ENCODE measurements at regions not wholly inside any gene's neighbourhood (a gene's known extent, or its start where the extent isn't known, plus 50 kb on each side); places are given as distances from the start of the nearest gene placed in this dataset.

DNA sequence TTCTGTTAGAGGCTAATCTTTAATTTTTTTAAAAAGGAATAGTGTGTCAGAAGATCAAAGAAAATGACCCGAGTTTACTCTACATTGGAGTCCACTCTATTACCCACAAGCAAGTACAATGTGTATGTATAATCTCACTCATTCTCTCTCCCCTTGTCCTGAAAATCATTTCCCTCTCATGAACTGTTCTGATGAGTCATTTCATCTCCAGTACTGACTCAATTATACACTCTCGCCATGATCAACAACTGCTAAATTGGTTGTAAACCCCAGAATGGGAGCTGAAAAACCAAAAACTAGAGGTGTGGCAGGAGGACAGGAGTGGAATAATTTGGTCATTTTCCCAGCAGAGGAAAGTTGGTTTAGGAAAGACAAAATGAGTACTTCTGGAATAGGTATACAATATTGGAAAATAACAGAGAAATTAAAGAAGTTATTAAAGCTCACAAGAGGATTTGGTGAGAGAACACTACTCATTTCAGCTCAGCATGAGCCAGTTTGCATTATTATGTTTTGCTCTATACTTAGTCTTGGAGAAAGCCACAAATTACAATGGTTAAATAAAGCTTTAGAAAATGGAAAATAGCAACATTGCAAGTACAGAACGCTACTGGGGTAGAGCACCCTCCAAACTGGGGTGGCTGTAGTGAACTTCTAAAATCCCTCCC, 144.3 kb upstream of the PFN2 start:
- ATAC-seq (no peak), DNase-seq (no peak)
- TF ChIP-seq, protein P1, sequence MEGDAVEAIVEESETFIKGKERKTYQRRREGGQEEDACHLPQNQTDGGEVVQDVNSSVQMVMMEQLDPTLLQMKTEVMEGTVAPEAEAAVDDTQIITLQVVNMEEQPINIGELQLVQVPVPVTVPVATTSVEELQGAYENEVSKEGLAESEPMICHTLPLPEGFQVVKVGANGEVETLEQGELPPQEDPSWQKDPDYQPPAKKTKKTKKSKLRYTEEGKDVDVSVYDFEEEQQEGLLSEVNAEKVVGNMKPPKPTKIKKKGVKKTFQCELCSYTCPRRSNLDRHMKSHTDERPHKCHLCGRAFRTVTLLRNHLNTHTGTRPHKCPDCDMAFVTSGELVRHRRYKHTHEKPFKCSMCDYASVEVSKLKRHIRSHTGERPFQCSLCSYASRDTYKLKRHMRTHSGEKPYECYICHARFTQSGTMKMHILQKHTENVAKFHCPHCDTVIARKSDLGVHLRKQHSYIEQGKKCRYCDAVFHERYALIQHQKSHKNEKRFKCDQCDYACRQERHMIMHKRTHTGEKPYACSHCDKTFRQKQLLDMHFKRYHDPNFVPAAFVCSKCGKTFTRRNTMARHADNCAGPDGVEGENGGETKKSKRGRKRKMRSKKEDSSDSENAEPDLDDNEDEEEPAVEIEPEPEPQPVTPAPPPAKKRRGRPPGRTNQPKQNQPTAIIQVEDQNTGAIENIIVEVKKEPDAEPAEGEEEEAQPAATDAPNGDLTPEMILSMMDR (IDR thresholded peaks at IDR 0.05) = no peak
- Histone ChIP-seq H3K27me3 (no peaks in the 10 kb centered on the region), H3K27ac (no peak overlapping the region), H3K9me3 (no peaks in the 10 kb centered on the region), H3K36me3 (no peaks in the 10 kb centered on the region), H3K4me3 (no peak overlapping the region), H3K4me1 (no peaks in the 10 kb centered on the region)
- intact Hi-C loops (cut with DNase I) = no loop called here

DNA sequence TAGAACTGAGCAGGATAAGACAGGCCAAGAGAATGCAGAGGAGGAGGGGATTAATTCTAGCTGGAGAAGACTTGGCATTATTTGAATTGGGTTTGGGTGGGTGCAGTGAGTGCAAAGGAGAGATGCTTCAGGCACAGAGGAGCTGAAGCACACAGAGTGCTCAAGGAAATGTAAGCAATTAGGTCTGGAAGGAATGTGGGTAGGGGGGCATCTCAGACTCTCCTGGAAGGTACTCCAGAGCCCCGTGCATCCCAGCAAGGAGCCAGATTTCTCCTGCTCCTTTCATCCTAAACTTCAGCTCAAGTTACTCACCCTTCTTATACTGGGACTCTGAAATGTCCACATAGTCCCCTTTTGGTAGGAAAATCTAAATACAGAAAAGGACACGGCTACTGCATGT, 143.6 kb upstream of the PFN2 start:
- DNase-seq (no peak), ATAC-seq (no peak)
- Histone ChIP-seq H3K27me3 (no peaks in the 10 kb centered on the region), H3K9me3 (no peaks in the 10 kb centered on the region), H3K4me1 (no peaks in the 10 kb centered on the region), H3K4me3 (no peak overlapping the region), H3K27ac (no peak overlapping the region), H3K36me3 (no peaks in the 10 kb centered on the region)
- intact Hi-C loops (cut with DNase I) = no loop called here
- TF ChIP-seq, protein P1 (IDR thresholded peaks at IDR 0.05) = no peak

DNA sequence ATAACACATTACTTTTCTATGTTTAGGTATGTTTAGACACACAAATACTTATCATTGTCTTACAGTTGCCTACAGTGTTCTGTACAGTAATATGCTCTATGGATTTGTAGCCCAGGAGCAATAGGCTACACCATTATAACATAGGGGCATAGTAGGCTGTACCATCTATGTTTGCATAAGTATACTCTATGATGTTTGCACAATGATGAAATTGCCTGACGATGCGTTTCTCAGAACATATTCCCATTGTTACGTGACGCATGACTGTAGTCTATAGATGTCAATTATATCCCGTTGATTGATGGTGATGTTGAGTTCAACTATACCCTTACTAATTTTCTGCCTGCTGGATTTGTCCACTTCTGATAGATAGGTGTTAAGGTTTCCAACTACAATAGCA, 139.4 kb upstream of the PFN2 start:
- Histone ChIP-seq H3K4me1 (no peaks in the 10 kb centered on the region), H3K36me3 (no peaks in the 10 kb centered on the region), H3K4me3 (no peak overlapping the region), H3K9me3 (no peaks in the 10 kb centered on the region), H3K27me3 (no peaks in the 10 kb centered on the region), H3K27ac (no peak overlapping the region)
- intact Hi-C loops (cut with DNase I) = no loop called here
- no peak for DNase-seq
- TF ChIP-seq, protein P1 (IDR thresholded peaks at IDR 0.05) = no peak
- no peak for ATAC-seq

DNA sequence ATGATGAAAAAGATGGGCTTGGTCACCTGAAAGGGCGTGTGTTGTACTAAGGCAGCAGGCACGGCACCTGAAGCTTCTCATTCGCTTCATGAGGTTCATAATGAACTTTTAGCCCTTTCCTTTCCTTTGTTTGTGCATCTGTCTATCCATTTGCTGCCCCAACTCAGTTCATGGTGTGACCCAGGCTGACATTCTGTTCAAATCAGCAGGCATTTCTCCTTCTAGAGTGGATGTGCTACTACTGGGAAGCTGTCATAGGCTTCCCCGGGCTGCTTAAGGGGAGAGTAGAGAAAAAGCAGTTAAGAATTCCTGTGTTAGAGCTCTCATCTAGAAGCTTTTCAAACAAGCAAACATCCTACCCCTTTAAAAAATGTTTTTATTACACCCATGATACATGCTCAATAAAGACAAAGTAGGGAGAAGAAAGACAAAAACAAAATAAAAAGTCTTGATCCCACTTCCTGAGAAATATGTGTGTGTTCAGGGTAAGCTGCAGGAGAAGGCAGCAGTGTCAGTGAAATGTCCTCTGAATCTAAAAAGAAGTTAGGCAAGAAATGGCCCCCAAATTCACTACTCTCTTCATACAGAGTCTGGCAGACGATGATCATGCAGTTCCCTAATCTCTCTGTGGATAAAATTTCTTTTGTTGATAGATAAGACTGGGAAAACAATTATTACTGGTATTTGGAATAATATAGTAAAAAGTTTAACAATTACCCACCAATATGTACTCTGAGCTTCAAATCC, 136.9 kb upstream of the PFN2 start:
- Histone ChIP-seq H3K4me1 (no peaks in the 10 kb centered on the region), H3K9me3 (no peaks in the 10 kb centered on the region), H3K27me3 (no peaks in the 10 kb centered on the region), H3K4me3 (no peak overlapping the region), H3K27ac (no peak overlapping the region), H3K36me3 (no peaks in the 10 kb centered on the region)
- TF ChIP-seq, protein P1 (IDR thresholded peaks at IDR 0.05) = no peak
- no peak for ATAC-seq
- DNase-seq = no peak
- intact Hi-C loops (cut with DNase I) = no loop called here

DNA sequence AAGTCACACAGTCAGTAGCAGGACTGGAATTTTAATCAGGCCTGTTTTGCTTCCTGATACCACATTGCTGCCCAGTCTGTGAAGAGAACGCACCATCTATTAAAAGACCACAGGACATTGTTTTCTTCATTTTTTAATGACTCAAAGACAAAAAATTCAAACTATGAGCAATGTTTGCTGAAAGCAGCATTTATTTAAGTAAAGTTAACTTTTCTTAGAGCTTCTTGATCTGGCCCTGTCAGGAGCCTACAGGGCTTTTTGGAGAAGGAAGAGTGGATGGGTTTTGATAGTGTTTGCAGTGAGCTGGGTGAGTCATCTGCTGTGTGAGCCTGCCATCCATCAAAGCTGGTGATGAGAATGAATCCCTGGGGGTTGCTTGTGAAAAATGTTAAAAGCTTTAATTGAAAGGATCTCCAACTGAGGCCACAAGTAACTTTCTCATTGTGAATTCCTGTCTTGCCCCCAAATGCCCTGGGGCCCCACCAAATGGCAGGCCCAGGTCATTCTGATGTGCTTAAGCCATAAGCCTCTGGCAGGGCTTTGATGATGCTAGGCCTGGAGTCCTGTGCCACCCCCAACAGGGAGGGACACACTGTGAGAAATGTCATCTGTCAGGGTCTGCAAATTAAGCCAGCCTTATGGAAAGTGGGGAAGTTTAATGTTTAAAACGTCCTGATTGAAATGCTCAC, 136.2 kb upstream of the PFN2 start:
- Histone ChIP-seq H3K27ac (no peak overlapping the region), H3K4me3 (no peak overlapping the region), H3K36me3 (no peaks in the 10 kb centered on the region), H3K4me1 (no peaks in the 10 kb centered on the region), H3K9me3 (no peaks in the 10 kb centered on the region), H3K27me3 (no peaks in the 10 kb centered on the region)
- DNase-seq (no peak), ATAC-seq (no peak)
- TF ChIP-seq, protein P1 (IDR thresholded peaks at IDR 0.05) = no peak
- intact Hi-C loops (cut with DNase I) = no loop called here

All from upper lobe of right lung (tissue), 1 donor.